Hepatocyte (in vitro differentiated cells): ENCODE measurements at regions not wholly inside any gene's neighbourhood (a gene's known extent, or its start where the extent isn't known, plus 50 kb on each side); places are given as distances from the start of the nearest gene placed in this dataset.
"Not testable (repeated sequence)": the region's sequence is repeated elsewhere in the genome, so short reads cannot be mapped to it uniquely, and the experiment has no call there.

Experiments
- DNase-seq: peaks from one replicate; pipeline ENCODE4 v3.0.0-alpha.2; 2016; ENCODE audit warnings: low spot score
- H2AFZ ChIP-seq: fragments of 200-600 bp; sonication (generic); 2 replicates; pipeline ENCODE4 v1.6.0; 2016; ENCODE audit warnings: antibody characterized with exemption, mild to moderate bottlenecking
- H3K27ac ChIP-seq: fragments of 200-600 bp; sonication (generic); 2 replicates; pipeline ENCODE4 v1.5.1; 2016; ENCODE audit warnings: mild to moderate bottlenecking
- H3K27me3 ChIP-seq: fragments of 200-600 bp; sonication (generic); 2 replicates; pipeline ENCODE4 v1.6.1; 2016
- H3K36me3 ChIP-seq: fragments of 200-600 bp; sonication (generic); replicated peaks from 2 replicates; pipeline ENCODE4 v1.5.1; 2016; ENCODE audit warnings: low read depth; ENCODE audit not compliant: insufficient read depth
- H3K4me1 ChIP-seq: fragments of 200-600 bp; sonication (generic); 2 replicates; pipeline ENCODE4 v1.5.1; 2016; ENCODE audit warnings: mild to moderate bottlenecking, moderate library complexity; ENCODE audit not compliant: insufficient read depth
- H3K4me2 ChIP-seq: fragments of 200-600 bp; sonication (generic); 2 replicates; pipeline ENCODE4 v1.6.0; 2016
- H3K4me3 ChIP-seq: fragments of 200-600 bp; sonication (generic); 2 replicates; pipeline ENCODE4 v1.5.1; 2016; ENCODE audit warnings: mild to moderate bottlenecking
- H3K79me2 ChIP-seq: fragments of 200-600 bp; sonication (generic); 2 replicates; pipeline ENCODE4 v1.6.0; 2017; ENCODE audit warnings: mild to moderate bottlenecking
- H3K9me2 ChIP-seq: fragments of 200-600 bp; sonication (generic); replicated peaks from 2 replicates; pipeline ENCODE4 v1.6.0; 2017; ENCODE audit warnings: mild to moderate bottlenecking; ENCODE audit not compliant: insufficient read depth
- H3K9me3 ChIP-seq: fragments of 200-600 bp; sonication (generic); 2 replicates; pipeline ENCODE4 v1.5.1; 2016; ENCODE audit warnings: low read depth, mild to moderate bottlenecking
- H4K20me1 ChIP-seq: fragments of 200-600 bp; sonication (generic); 2 replicates; pipeline ENCODE4 v1.6.0; 2016; ENCODE audit warnings: mild to moderate bottlenecking; ENCODE audit not compliant: insufficient read depth, poor library complexity, severe bottlenecking
- EZH2 ChIP-seq: fragments of 200-600 bp; sonication (generic); IDR thresholded peaks from 2 replicates; pipeline ENCODE4 v1.6.1; 2016; ENCODE audit warnings: antibody characterized with exemption, mild to moderate bottlenecking, borderline replicate concordance
- EZH2phosphoT487 ChIP-seq: fragments of 200-600 bp; sonication (generic); IDR thresholded peaks from one replicate; pipeline ENCODE4 v1.6.1; 2018; ENCODE audit warnings: antibody characterized with exemption, mild to moderate bottlenecking, low read depth, moderate library complexity; ENCODE audit not compliant: unreplicated experiment, severe bottlenecking
- WGBS: methylation state at CpG from one replicate; pipeline ENCODE4 v1.1.6; 2016; ENCODE audit warnings: low lambda C conversion rate; ENCODE audit errors: missing lambda C conversion rate; 5-methylcytosine and 5-hydroxymethylcytosine counted together
- TF ChIP-seq, protein P1 (sequence below): fragments of 200-600 bp; sonication (generic); IDR thresholded peaks from 2 replicates; pipeline ENCODE4 v1.5.1; 2016; ENCODE audit warnings: antibody characterized with exemption, mild to moderate bottlenecking; ENCODE audit not compliant: poor library complexity

- TF ChIP-seq, protein P1, sequence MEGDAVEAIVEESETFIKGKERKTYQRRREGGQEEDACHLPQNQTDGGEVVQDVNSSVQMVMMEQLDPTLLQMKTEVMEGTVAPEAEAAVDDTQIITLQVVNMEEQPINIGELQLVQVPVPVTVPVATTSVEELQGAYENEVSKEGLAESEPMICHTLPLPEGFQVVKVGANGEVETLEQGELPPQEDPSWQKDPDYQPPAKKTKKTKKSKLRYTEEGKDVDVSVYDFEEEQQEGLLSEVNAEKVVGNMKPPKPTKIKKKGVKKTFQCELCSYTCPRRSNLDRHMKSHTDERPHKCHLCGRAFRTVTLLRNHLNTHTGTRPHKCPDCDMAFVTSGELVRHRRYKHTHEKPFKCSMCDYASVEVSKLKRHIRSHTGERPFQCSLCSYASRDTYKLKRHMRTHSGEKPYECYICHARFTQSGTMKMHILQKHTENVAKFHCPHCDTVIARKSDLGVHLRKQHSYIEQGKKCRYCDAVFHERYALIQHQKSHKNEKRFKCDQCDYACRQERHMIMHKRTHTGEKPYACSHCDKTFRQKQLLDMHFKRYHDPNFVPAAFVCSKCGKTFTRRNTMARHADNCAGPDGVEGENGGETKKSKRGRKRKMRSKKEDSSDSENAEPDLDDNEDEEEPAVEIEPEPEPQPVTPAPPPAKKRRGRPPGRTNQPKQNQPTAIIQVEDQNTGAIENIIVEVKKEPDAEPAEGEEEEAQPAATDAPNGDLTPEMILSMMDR = no peak
- TF ChIP-seq EZH2 (no peak), EZH2phosphoT487 (no peak)
- no peaks in the 10 kb centered on the region for H4K20me1 ChIP-seq
- H3K27me3 ChIP-seq = peaks cover 10% of the 10 kb centered on the region
- no peaks in the 10 kb centered on the region for H3K36me3 ChIP-seq
- WGBS = 77% methylated on average over 1 of the region's 1 CpG
- no peaks in the 10 kb centered on the region for H3K4me1 ChIP-seq
- no peak for DNase-seq
- H3K4me2 ChIP-seq = no peak overlapping the region
- H3K4me3 ChIP-seq = no peak overlapping the region
- no peaks in the 10 kb centered on the region for H3K9me3 ChIP-seq
- H3K79me2 ChIP-seq = no peaks in the 10 kb centered on the region
- H3K9me2 ChIP-seq = no peaks in the 10 kb centered on the region
- H2AFZ ChIP-seq = no peak overlapping the region
- no peak overlapping the region for H3K27ac ChIP-seq
Measured at GRCh38 chr10:91741356-91741755, 56.9 kb upstream of the TNKS2 start.

- no peak for DNase-seq
- Histone ChIP-seq H3K4me1 (no peaks in the 10 kb centered on the region), H3K4me3 (no peak overlapping the region), H3K27ac (no peak overlapping the region), H3K79me2 (no peaks in the 10 kb centered on the region), H3K4me2 (no peak overlapping the region), H3K9me2 (no peaks in the 10 kb centered on the region), H3K27me3 (peaks cover 17% of the 10 kb centered on the region), H2AFZ (no peak overlapping the region), H4K20me1 (no peaks in the 10 kb centered on the region), H3K9me3 (no peaks in the 10 kb centered on the region), H3K36me3 (no peaks in the 10 kb centered on the region)
- WGBS = 90% methylated on average over 6 of the region's 6 CpGs
- TF ChIP-seq, protein P1 = no peak
- no peak for TF ChIP-seq EZH2phosphoT487
- TF ChIP-seq EZH2 = no peak
Measured at GRCh38 chr10:91740353-91740924, 57.8 kb upstream of the TNKS2 start.

GRCh38 chr10:91732265-91732664 is 66.0 kb upstream of the TNKS2 start:
- not testable (repeated sequence) for H3K36me3 ChIP-seq, H3K4me3 ChIP-seq, H3K79me2 ChIP-seq, H3K27me3 ChIP-seq, H3K4me2 ChIP-seq, H3K4me1 ChIP-seq, H4K20me1 ChIP-seq, H3K9me3 ChIP-seq, DNase-seq, H3K9me2 ChIP-seq, H2AFZ ChIP-seq, H3K27ac ChIP-seq
- 85% methylated on average over 3 of the region's 3 CpGs for WGBS

DNA sequence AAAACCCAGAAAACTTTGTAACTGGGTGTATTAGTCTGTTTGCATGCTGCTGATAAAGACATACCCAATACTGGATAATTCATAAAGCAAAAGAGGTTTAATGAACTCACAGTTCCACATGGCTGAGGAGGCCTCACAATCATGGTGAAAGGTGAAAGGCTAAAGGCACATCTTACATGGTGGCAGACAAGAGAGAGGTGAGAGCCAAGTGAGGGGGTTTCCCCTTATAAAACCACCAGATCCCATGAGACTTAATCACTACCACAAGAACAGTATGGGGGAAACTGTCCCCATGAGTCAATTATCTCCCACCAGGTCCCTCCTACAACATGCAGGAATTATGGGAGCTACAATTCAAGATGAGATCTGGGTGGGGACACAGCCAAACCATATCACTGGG is 68.9 kb upstream of the TNKS2 start:
- H3K4me3 ChIP-seq, H2AFZ ChIP-seq, H3K9me2 ChIP-seq: not testable (repeated sequence)

DNA sequence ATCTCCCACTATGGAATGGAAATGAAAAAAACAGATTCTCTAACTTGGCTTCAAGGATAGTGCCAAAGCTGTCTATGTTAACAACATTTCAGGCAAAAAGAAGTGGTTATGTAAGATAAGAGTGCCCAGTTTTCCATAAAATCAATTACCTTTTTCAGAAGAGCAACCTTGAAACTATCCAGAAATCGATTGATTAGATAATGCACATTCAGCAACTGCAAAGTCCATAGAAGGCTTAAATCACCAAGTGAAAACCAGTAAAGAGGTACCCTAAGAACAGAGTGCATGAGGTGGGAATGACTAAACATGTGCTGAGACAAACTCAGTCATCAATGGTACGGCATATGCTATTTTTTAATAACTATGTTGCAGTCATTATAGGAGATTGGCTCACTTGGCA is 71.9 kb upstream of the TNKS2 start:
- Histone ChIP-seq H2AFZ (no peak overlapping the region), H3K36me3 (no peaks in the 10 kb centered on the region), H3K79me2 (no peaks in the 10 kb centered on the region), H3K4me2 (no peak overlapping the region), H3K4me3 (no peak overlapping the region), H3K4me1 (no peaks in the 10 kb centered on the region), H3K27ac (no peak overlapping the region), H3K27me3 (no peaks in the 10 kb centered on the region), H3K9me3 (no peaks in the 10 kb centered on the region), H4K20me1 (no peaks in the 10 kb centered on the region), H3K9me2 (no peaks in the 10 kb centered on the region)
- no peak for DNase-seq
- WGBS = 89% methylated on average over 2 of the region's 2 CpGs
- no peak for TF ChIP-seq EZH2phosphoT487
- TF ChIP-seq, protein P1 = no peak
- no peak for TF ChIP-seq EZH2

More for the DNA sequence above, 68.9 kb upstream of the TNKS2 start:
- H3K36me3 ChIP-seq, H3K79me2 ChIP-seq, H3K27me3 ChIP-seq, DNase-seq, H3K9me3 ChIP-seq, H3K27ac ChIP-seq, H4K20me1 ChIP-seq, H3K4me1 ChIP-seq, H3K4me2 ChIP-seq: not testable (repeated sequence)
